SK-N-SH treated with all-trans-retinoic acid at 6 μM for 48 hours (cell line): ENCODE measurements at regions not wholly inside any gene's neighbourhood (a gene's known extent, or its start where the extent isn't known, plus 50 kb on each side); places are given as distances from the start of the nearest gene placed in this dataset.

Experiments
- ATAC-seq: fragments of 200-7000 bp; cut with Tn5 transposase; 3 replicates; pipeline ENCODE4 v1.9.1; 2020; ENCODE audit warnings: mild to moderate bottlenecking, moderate library complexity
- BACH2 ChIP-seq: fragments of 250-450 bp; sonication (Bioruptor Pico); IDR thresholded peaks from 2 replicates; pipeline ENCODE4 v1.9.0; 2021; ENCODE audit warnings: mild to moderate bottlenecking, borderline replicate concordance
- CSDC2 ChIP-seq: fragments of 250-450 bp; sonication (Bioruptor Pico); IDR thresholded peaks from 2 replicates; pipeline ENCODE4 v1.5.0; 2020; ENCODE audit warnings: mild to moderate bottlenecking, moderate library complexity
- ESRRG ChIP-seq: fragments of 250-450 bp; sonication (Bioruptor Pico); IDR thresholded peaks from 2 replicates; pipeline ENCODE4 v1.6.1; 2021; ENCODE audit warnings: mild to moderate bottlenecking
- GLIS3 ChIP-seq: fragments of 250-450 bp; sonication (Bioruptor Pico); IDR thresholded peaks from 2 replicates; pipeline ENCODE4 v1.5.0; 2020; ENCODE audit warnings: mild to moderate bottlenecking, moderate library complexity
- ISL1 ChIP-seq: fragments of 250-450 bp; sonication (Bioruptor Pico); IDR thresholded peaks from 2 replicates; pipeline ENCODE4 v2.1.2; 2022; ENCODE audit warnings: mild to moderate bottlenecking, moderate library complexity
- OSR1 ChIP-seq: fragments of 250-450 bp; sonication (Bioruptor Pico); IDR thresholded peaks from 2 replicates; pipeline ENCODE4 v1.8.0; 2022; ENCODE audit warnings: moderate library complexity, mild to moderate bottlenecking, inconsistent platforms
- PATZ1 ChIP-seq: fragments of 250-450 bp; sonication (Bioruptor Pico); IDR thresholded peaks from 2 replicates; pipeline ENCODE4 v1.8.0; 2020; ENCODE audit warnings: mild to moderate bottlenecking, moderate library complexity, borderline replicate concordance
- POU6F1 ChIP-seq: fragments of 250-450 bp; sonication (Bioruptor Pico); IDR thresholded peaks from 2 replicates; pipeline ENCODE4 v1.8.0; 2021; ENCODE audit warnings: low read depth, mild to moderate bottlenecking, moderate library complexity, borderline replicate concordance
- PPARA ChIP-seq: fragments of 250-450 bp; sonication (Bioruptor Pico); IDR thresholded peaks from 2 replicates; pipeline ENCODE4 v1.5.0; 2020; ENCODE audit warnings: mild to moderate bottlenecking, borderline replicate concordance
- RARB ChIP-seq: fragments of 250-450 bp; sonication (Bioruptor Pico); IDR thresholded peaks from 2 replicates; pipeline ENCODE4 v1.8.0; 2021; ENCODE audit warnings: mild to moderate bottlenecking, moderate library complexity
- SNAI2 ChIP-seq: fragments of 250-450 bp; sonication (Bioruptor Pico); IDR thresholded peaks from 2 replicates; pipeline ENCODE4 v1.5.0; 2020; ENCODE audit warnings: mild to moderate bottlenecking, moderate library complexity
- TCF4 ChIP-seq: fragments of 250-450 bp; sonication (Bioruptor Pico); IDR thresholded peaks from 2 replicates; pipeline ENCODE4 v1.8.0; 2021; ENCODE audit warnings: mild to moderate bottlenecking, moderate library complexity, borderline replicate concordance
- TOX ChIP-seq: fragments of 250-450 bp; sonication (Bioruptor Pico); IDR thresholded peaks from 2 replicates; pipeline ENCODE4 v1.8.0; 2021; ENCODE audit warnings: mild to moderate bottlenecking, moderate library complexity, borderline replicate concordance
- TSHZ2 ChIP-seq: fragments of 250-450 bp; sonication (Bioruptor Pico); IDR thresholded peaks from 2 replicates; pipeline ENCODE4 v1.5.0; 2020; ENCODE audit warnings: mild to moderate bottlenecking, moderate library complexity
- ZC3H10 ChIP-seq: fragments of 250-450 bp; sonication (Bioruptor Pico); IDR thresholded peaks from 2 replicates; pipeline ENCODE4 v1.5.1; 2021; ENCODE audit warnings: mild to moderate bottlenecking, moderate library complexity
- ZFP3 ChIP-seq: fragments of 250-450 bp; sonication (Bioruptor Pico); IDR thresholded peaks from 2 replicates; pipeline ENCODE4 v1.5.0; 2020; ENCODE audit warnings: mild to moderate bottlenecking, moderate library complexity
- ZFP30 ChIP-seq: fragments of 450-650 bp; formaldehyde crosslinking; IDR thresholded peaks from 2 replicates; pipeline ENCODE4 v1.5.0; 2022; ENCODE audit warnings: mild to moderate bottlenecking, moderate library complexity
- ZNF565 ChIP-seq: fragments of 450-650 bp; formaldehyde crosslinking; conservative IDR thresholded peaks from 2 replicates; pipeline ENCODE4 v1.5.0; 2020; ENCODE audit warnings: low read depth, mild to moderate bottlenecking, moderate library complexity
- ZNF70 ChIP-seq: fragments of 450-650 bp; formaldehyde crosslinking; IDR thresholded peaks from 2 replicates; pipeline ENCODE4 v1.5.0; 2020; ENCODE audit warnings: mild to moderate bottlenecking, moderate library complexity
- ZNF8 ChIP-seq: fragments of 450-650 bp; formaldehyde crosslinking; IDR thresholded peaks from 2 replicates; pipeline ENCODE4 v1.5.0; 2020; ENCODE audit warnings: mild to moderate bottlenecking, moderate library complexity
- TF ChIP-seq, protein P1 (sequence below): fragments of 250-450 bp; sonication (Bioruptor Pico); IDR thresholded peaks from 2 replicates; pipeline ENCODE4 v1.5.1; 2020; ENCODE audit warnings: low read depth, mild to moderate bottlenecking, moderate library complexity
- TF ChIP-seq, protein P2 (sequence below): fragments of 250-450 bp; sonication (Bioruptor Pico); IDR thresholded peaks from 2 replicates; pipeline ENCODE4 v1.5.1; 2021; ENCODE audit warnings: mild to moderate bottlenecking, moderate library complexity

- TF ChIP-seq OSR1 (CRISPR knock-in tag): no peak
- TF ChIP-seq, protein P1, sequence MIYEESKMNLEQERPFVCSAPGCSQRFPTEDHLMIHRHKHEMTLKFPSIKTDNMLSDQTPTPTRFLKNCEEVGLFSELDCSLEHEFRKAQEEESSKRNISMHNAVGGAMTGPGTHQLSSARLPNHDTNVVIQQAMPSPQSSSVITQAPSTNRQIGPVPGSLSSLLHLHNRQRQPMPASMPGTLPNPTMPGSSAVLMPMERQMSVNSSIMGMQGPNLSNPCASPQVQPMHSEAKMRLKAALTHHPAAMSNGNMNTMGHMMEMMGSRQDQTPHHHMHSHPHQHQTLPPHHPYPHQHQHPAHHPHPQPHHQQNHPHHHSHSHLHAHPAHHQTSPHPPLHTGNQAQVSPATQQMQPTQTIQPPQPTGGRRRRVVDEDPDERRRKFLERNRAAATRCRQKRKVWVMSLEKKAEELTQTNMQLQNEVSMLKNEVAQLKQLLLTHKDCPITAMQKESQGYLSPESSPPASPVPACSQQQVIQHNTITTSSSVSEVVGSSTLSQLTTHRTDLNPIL (CRISPR knock-in tag): no peak
- no peak for TF ChIP-seq TOX (CRISPR knock-in tag)
- no peak for TF ChIP-seq RARB
- no peak for TF ChIP-seq ESRRG (CRISPR knock-in tag)
- TF ChIP-seq SNAI2 (CRISPR knock-in tag): no peak
- TF ChIP-seq ZFP3 (CRISPR knock-in tag): no peak
- TF ChIP-seq POU6F1 (CRISPR knock-in tag): no peak
- no peak for TF ChIP-seq GLIS3 (CRISPR knock-in tag)
- TF ChIP-seq ZNF70 (CRISPR knock-in tag): no peak
- TF ChIP-seq CSDC2 (CRISPR knock-in tag): no peak
- TF ChIP-seq PATZ1 (CRISPR knock-in tag): no peak
- TF ChIP-seq ISL1: no peak
- TF ChIP-seq TSHZ2: no peak
- no peak for TF ChIP-seq ZC3H10 (CRISPR knock-in tag)
- no peak for TF ChIP-seq ZNF565 (CRISPR knock-in tag)
- TF ChIP-seq TCF4 (CRISPR knock-in tag): no peak
- no peak for TF ChIP-seq PPARA (CRISPR knock-in tag)
- TF ChIP-seq, all 23 proteins: peak for 0
- ATAC-seq: no peak
Observed at GRCh38 chr13:78168981-78169380, 250.3 kb upstream of the EDNRB start.

DNA sequence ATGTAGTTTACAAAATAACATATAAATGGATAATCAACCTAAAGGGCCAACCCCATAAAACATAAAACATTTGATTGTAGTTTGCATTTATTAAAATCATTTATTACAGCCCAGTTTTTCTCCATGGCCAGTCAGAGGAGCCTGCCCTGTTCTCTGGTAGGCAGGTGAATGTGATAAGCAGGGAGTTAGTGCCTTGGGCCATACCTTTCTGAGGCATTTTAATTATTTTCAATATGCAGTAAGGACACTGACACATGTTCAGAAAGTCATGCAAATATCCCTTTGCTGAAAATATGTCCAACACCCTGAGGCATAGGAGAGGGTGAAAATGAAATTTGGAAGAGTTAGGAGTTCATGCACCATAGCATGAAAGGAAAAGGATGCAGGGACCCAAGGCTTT is 242.6 kb upstream of the EDNRB start:
- no peak for TF ChIP-seq TCF4 (CRISPR knock-in tag)
- TF ChIP-seq ZNF8: no peak
- TF ChIP-seq BACH2 (CRISPR knock-in tag): no peak
- TF ChIP-seq PPARA (CRISPR knock-in tag): no peak
- no peak for TF ChIP-seq ZFP30 (CRISPR knock-in tag)
- no peak for TF ChIP-seq TSHZ2
- TF ChIP-seq, protein P2, sequence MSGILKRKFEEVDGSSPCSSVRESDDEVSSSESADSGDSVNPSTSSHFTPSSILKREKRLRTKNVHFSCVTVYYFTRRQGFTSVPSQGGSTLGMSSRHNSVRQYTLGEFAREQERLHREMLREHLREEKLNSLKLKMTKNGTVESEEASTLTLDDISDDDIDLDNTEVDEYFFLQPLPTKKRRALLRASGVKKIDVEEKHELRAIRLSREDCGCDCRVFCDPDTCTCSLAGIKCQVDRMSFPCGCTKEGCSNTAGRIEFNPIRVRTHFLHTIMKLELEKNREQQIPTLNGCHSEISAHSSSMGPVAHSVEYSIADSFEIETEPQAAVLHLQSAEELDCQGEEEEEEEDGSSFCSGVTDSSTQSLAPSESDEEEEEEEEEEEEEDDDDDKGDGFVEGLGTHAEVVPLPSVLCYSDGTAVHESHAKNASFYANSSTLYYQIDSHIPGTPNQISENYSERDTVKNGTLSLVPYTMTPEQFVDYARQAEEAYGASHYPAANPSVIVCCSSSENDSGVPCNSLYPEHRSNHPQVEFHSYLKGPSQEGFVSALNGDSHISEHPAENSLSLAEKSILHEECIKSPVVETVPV (CRISPR knock-in tag): no peak
- TF ChIP-seq PATZ1 (CRISPR knock-in tag): no peak
- TF ChIP-seq ZFP3 (CRISPR knock-in tag): no peak
- TF ChIP-seq POU6F1 (CRISPR knock-in tag): no peak
- TF ChIP-seq SNAI2 (CRISPR knock-in tag): no peak
- TF ChIP-seq, all 23 proteins: peak for 0
- no peak for ATAC-seq
